Dermis microvascular lymphatic vessel endothelial cell (primary cell): ENCODE measurements at regions not wholly inside any gene's neighbourhood (a gene's known extent, or its start where the extent isn't known, plus 50 kb on each side); places are given as distances from the start of the nearest gene placed in this dataset.

ENCODE experiments used
- DNase-seq, 2 donors: peaks; one replicate each; pipeline versions ENCODE4 v3.0.0 to v3.0.0-alpha.2; 2010; ENCODE audit warnings: low read depth in 2 of 2

DNA sequence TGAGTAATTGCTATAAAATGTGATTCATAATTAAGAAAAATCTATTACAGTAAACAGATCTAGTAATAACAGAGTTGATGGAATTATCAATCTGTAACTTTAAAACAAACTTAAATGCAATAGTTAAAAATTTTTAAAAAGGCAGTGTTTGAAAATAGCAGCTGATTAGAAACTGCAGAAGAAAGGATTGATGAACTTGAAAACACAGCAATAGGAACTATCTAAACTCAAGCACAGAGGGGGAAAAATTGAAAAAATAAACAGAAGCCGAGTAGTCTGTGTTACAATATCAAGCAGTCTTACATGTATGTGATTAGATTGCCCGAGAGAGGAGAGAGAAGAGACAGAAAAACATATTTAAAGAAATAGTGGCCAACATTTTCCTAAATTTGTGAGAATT lies 569.0 kb upstream of the B3GALT2 start:
- no peak for DNase-seq

DNA sequence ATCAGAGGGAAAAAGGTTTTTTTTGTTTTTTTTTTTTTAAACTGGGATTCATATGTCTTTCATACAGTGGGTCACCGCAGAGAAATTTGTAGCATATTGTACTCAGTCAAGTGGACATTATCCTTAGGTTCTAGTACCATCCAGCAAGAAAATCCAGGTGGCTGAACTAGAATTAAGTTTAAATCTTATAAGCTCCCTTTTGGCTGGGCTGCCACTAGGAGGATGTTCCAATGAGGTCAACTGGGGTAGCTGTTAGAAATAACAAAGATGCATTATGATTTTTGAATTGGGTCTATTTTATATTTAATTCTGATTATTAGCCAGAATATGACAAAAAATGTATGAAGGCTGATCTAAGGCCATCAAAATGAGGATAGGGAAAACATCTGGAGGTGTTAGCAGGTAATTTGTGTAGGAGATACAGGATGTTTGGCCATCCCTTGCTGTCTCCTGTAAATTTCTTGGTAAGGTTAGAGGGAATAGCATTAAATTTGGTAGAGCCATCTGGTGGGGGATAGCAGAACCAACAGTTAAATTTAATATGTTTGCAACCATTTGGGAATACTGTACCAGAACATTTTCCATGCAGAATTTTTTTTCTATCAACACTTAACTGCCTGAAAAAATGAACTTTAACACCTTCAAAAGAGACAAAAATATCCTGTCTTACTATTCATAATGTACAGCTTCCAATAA lies 568.5 kb upstream of the B3GALT2 start:
- peak in 1 of 2 donors; percentile 5 for DNase-seq

DNA sequence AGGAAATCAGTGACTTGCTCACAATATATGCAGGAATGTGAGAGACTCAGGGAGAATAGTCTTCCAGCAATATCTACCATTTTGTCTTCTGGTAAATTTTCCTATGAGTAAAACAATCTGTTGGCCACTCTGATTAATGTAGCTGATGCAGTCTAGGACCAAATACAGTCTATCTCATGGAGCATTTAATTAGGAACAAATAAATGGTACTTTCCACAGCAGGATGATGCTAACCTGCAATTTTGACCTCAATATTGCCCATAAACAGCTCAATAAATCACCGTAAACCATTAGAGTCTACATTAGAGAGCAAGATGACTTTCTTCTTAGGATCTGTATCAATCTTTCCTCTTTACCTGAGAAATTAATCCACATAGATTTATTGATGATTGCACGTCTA lies 567.7 kb upstream of the B3GALT2 start:
- no peak for DNase-seq

DNA sequence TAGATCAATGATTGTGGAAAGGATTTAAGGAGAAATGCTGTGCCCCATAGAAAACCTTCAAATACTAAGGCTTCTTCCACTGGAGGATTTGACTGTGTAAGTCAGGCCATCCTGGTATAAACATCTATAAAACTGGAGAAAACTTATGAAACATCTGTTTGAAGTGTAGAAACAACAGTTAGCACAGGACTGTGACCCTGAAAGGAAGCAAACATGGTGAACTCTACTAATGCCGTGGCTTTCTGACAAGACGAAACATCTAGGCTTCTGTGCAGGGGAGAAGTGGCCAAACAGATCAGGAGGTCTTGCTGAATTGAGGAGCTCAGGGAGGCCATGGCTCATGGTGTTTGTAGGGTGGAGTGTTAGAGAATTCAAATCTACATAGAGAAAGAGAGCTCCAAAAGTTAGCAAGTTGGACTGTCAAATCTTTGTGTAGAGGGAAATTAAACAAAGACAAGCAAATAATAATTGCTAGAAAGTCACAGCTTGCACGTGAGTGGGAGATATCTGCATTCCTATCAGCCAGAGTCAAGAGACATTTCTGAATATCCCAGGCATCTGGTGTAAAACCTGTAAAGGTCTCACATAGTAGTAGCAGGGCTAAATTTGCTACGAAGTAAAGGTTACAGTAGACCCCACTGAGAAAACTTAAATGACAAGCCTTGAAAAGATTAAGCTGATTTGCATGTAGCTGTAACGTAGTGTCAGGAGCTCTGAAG lies 566.8 kb upstream of the B3GALT2 start:
- no peak for DNase-seq

DNA sequence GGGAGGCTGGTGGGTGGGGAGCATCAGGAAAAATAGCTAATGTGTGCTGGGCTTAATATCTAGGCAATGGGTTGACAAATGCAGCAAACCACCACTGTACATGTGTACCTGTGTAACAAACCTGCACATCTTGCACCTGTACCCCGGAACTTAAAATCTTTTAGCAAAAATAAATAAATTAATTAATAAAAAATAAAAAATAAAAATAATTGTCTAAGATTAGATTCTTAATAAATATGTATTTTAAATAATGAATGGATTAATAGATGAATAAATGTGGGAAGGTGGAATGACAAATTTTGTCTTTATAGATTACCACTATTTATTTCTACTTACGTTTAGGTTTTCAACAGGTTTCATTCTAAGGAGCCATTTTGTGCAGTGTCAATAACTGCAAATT lies 563.5 kb upstream of the B3GALT2 start:
- no peak for DNase-seq

DNA sequence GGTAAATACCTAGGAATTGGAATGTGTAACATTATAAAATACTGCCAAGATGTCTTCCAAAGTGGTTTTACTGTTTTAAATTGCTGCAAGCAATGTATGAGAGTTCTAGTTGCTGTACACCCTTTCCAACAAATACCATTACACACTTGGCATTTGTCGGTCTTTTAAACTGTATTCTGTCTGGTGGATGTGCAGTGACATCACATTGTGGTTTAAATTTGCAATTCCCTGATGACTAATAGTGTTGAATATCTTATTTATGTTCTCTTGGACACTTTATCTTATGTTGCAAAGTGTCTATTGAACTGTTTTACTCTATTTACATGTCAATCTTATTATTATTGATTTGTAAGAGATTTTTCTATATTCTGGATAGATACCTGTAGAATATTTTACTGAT lies 561.2 kb upstream of the B3GALT2 start:
- no peak for DNase-seq

DNA sequence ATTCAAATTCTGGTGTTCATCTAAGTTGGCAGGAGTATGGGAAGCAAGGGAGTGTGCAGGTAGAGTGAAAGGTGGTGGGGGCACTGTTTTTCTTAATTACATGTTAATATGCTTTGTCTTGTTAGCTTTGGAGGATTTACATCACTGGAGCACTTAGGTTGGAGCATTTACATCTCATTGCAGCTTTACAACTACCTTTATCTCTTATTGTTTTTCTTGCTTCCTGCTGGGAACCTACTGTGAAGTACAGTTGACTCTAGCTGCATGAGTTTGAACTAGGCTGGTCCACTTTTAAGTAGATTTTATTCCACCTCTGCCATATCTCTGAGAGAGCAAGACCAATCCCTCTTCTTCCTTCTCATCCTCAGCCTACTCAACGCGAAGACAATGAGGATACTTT lies 554.8 kb upstream of the B3GALT2 start:
- DNase-seq, result no peak

DNA sequence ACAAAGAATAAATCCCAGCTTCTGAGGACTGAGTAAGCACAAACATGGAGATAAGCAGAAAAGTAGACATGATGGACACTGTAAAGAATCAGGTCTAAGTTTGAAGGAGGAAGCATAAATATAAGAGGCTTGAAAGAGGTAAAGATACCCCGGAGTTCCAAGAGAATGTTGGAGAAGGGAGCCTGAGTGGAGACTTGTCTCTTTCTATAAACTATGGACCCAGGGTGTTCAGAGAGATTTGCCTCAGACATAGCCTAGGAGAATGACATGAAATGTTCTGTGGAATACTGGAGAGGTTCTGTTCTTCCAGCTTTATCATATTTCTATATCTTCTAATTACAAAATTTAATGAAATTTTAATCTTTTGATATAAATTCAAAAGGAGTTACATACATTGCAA lies 554.3 kb upstream of the B3GALT2 start:
- DNase-seq, result no peak

DNA sequence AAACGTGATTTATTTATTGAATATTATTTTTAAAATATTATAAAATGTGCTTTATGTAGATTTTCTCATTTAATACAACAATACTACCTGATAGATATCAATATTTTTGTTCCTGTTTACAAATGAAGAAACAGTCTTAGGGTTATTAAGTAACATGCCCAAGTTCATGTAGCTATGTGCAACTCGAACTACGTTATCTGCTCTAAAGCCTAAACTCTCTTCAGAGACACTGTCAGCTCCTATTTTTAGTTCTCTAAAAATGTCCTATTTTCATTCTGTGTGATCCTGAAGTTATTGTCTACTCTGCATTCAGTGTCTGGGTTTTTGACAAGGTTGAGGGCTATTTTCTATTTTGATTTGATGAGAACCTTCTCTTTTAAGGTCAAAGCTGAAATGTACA lies 550.1 kb upstream of the B3GALT2 start:
- DNase-seq, result no peak

DNA sequence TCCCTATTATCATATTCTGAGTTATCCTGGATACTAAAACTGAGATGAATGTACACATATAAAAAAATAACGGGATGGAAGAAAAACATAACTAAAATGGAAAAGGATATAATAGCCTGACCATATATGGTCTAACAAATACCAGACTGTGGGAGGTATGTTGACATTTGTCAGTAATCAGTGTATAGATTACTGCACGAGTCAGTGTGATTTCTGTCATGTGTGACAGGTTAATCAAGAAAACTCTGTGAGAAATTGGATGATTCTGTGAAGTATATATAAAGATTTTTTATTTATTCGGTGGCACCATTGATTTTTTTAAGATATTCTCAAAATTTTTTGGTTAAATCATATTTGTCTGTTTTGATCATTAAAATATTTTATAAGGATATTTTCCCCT lies 547.3 kb upstream of the B3GALT2 start:
- DNase-seq, result no peak

DNA sequence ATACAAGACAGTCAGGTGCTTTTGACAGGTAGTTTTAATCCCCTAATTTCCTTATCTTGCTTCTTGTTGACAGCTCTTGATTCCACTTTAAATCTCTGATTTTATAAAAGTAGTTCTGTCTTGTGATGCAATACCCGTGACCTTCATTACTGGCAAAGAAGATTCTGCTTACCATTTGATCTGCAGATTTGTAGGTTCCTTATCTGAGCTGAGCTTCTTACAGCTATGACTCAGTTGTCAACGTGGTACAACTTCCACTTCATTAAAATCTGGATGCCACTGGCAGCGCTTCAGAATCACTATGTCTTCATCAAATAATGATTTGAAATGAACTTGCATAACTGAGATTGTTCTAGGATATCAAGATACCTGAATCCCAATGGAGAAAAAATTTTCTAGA lies 543.6 kb upstream of the B3GALT2 start:
- no peak for DNase-seq

DNA sequence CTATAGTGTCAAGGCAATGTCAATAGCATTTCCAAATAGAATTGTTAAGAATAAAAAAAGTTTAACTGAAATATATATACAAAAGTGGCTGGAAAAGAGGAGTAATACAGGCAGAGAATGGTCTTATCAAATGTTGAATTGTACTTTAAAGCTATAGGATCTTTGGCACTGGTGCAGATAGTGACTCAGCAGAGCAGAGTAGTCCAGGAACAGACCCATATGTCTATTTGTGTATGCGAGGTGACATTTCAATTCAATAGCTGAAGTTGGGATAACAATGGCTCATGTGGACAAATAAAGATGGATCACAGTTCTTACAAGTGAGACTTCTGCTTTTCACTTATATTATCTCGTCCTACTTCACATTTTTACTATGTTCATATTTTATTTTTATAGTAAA lies 543.0 kb upstream of the B3GALT2 start:
- peak in 1 of 2 donors; percentile 11 for DNase-seq

DNA sequence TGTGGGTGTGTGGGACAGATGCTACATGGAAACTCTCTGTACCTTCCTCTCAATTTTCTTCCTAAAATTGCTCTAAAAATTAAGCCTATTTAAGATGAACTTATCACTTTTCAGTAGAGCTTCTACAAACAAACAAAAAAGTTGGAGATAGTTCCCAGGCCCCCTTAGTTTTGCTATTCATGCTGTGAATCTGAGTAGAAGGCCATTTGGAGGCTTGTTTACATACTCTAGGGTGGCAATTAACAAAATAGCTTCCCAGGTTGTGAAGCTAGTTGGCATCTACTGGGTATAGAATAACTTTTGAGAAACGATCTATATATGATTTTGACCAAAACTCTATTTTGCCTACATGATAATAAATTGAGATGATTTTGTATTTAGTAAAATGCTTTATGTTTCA lies 541.4 kb upstream of the B3GALT2 start:
- DNase-seq, result no peak

DNA sequence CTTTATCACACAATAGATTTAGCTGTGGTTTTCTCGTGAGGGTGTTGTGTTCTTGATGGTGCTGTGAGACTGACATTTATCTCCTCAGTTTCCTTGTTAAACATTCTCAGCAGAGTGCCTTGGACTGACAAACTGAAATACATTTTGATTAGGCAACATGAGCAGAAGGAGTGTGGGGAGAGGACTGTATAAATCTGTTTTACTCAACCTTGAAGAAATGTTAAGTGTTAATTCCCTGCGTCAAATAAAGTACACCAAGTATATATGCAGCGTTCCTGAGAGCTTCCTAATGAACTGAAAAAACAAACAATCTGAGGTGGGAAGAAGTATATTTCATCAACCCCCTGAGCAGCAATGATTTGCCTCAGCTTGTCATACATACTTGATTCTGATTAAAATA lies 540.3 kb upstream of the B3GALT2 start:
- DNase-seq, result no peak

DNA sequence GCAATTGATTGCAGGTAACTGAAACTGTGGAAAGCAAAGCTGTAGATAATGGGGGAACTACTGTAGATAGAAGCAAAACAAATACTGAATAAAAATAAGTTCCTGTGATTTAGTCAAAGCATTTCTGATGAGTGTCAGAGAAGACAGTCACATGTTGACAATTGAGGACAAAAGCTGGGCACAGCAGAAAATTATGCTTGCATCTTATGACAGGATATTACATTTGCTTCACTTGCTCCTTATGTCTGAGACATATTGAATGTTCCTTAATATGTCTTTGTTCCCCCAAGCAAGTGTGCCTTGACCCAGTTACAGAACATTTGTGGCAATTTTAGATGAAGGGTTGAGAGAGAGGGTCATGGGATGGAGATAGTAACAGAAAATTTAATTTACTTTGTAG lies 526.0 kb upstream of the B3GALT2 start:
- no peak for DNase-seq

DNA sequence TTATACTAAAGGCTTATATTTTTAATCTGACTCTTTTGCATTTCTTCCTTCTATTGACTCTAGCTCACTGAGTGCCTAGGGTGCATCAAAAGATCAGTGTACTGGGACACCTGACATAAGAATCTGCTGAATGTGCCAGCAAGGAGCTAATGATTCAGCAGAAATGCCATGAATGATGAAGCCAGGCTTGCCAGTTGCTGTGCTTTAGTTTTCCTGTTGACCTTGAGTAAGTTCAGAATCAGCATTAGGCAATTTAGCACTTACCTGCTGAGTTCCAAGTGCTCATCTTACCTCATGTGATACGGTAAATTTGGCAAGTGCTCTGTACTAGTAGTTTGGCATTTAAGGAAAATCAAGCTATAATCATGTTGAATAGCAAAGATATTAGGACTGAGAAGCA lies 523.2 kb upstream of the B3GALT2 start:
- DNase-seq, result no peak

DNA sequence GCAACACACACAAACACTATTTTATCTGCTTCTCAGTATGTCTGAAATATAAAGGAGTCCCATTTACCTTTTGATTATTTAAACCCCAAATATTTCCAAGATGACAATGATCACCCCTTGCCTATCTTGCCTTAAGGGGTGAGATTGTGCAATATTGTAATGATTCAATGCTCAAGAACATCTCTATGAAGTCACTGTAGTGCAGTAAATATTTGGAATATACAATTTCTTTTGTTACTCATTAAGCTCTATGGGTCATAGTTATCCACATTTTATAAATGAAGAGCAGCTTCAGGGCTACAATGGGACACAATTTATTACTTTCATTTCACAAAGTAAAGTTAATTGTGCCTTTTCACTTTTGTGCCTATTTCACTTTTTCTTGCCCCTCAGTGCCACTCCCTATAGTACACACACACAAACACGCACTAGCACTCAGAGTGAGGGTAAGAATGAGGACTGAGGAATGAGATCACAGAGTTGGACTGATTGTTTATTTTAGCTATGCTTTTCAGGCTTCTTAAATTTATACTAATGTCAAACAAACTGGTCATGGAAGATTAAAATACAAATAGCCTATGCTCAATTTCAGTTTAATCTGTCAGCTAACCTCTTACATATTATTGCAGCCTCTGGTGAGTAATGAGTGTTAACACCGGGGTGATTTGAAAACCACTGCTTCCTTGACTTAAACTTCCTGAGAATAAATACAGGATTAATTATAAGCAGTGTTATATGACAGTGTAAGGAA lies 521.0 kb upstream of the B3GALT2 start:
- DNase-seq, result no peak

DNA sequence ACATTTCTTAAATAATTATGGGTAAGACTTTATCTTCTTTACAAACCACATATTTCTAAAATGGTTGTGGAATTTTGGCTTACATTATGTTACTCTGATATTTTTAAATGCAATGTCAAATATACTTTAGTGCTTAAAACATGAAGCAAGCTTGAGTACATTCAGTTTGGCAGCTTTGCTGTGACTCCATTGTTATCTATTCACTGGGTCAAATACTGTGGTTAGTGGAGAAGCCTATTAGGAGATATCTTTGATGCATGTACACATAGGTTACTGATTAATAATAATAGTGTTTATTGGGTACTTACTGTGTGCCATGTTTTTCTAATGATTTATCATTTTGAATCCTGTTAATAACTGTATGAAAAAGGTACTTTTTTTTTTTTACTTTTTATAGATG lies 520.4 kb upstream of the B3GALT2 start:
- DNase-seq, result no peak

DNA sequence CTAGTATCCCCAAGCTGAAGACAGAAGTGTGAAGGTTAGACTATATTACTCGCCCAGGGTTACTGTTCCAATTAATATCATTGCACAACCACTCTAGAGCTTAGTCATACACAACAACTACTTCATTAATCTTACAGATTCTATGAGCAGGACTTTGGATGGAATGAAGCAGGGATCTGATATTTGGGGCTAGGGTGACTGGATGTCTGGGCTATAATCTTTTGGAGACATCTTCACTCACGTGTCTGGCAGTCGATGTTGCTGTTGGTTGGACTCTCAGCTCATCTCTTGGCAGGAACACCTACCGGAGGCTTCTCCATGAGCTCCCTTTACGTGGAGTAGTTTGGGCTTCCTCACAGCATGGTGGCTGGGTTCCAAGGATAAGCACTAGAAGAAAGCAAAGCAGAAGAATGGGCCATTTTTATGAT lies 519.2 kb upstream of the B3GALT2 start:
- no peak for DNase-seq

DNA sequence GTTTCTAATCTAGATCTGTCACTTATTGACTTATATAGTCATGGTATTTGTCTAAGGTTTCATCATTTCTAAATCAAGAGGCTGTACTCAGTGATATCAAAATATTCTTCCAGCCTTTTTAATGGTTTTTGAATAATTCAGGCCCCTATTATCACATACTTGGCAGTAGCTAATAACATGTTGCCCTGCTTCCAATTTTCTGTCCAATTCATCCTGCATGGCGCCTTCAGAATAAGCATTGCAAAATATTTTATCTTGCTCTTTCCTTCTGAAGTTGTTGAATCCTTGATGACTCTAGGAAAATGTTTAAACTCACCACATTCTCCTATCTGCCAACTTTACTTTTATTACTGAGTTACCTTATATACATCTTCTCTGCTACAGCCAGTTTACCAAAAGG lies 517.2 kb upstream of the B3GALT2 start:
- no peak for DNase-seq

DNA sequence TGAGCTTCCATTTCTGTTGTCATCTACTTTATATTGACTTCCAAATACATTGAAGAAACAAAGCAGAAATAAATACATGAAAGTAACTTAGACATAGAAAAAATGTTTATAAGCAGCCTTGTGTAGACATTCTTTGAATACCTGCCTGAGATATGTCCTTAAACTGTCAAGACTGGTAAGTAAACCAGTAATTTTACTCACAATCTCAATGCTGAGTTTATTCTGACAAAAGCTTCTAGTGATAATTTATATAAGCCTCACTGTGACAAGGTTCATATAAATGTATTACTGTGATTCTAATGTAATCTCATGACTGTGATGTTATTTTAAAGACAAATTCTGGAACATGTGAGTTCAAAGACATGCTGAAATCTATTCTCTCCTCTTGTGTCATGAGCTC lies 516.7 kb upstream of the B3GALT2 start:
- no peak for DNase-seq

DNA sequence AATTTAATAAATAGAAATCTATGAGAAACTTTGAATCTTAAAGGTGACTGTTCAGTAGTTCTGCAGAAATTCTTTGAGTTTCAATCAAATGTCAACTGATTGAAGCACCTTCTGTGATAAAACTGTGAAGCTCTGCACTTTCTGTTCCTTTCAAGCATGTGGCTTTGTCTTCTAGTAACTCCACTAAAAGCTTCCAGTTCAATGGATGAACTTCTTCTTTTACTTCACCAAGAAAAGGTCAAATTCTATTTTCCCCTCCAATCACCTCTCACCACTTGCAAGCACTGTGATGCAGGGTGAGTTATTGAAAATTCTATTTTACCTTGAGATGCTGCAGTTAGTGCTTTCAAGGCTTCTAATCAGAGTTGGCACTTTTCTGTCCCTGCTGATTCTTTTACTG lies 515.3 kb upstream of the B3GALT2 start:
- no peak for DNase-seq
